Panc1 (cell line): ENCODE measurements at regions not wholly inside any gene's neighbourhood (a gene's known extent, or its start where the extent isn't known, plus 50 kb on each side); places are given as distances from the start of the nearest gene placed in this dataset.

ENCODE experiments used
- CTCF ChIP-seq: fragments of 450-650 bp; IDR thresholded peaks from 2 replicates; pipeline ENCODE4 v1.5.1; 2017; ENCODE audit warnings: mild to moderate bottlenecking
- POLR2AphosphoS5 ChIP-seq: IDR thresholded peaks from 2 replicates; pipeline ENCODE4 v1.6.1; 2012; ENCODE audit warnings: mild to moderate bottlenecking, low read depth, low read length, moderate library complexity
- SIN3A ChIP-seq: IDR thresholded peaks from 2 replicates; pipeline ENCODE4 v1.6.1; 2012; ENCODE audit warnings: low read depth, mild to moderate bottlenecking, low read length, moderate library complexity, borderline replicate concordance; ENCODE audit not compliant: insufficient read depth

GRCh38 chr5:10828241-10828640 is 67.2 kb upstream of the DAP start:
- TF ChIP-seq CTCF (no peak), SIN3A (no peak), POLR2AphosphoS5 (no peak)
